GM21737 (cell line): ENCODE measurements at regions not wholly inside any gene's neighbourhood (a gene's known extent, or its start where the extent isn't known, plus 50 kb on each side); places are given as distances from the start of the nearest gene placed in this dataset.

ENCODE experiments used
- ATAC-seq: cut with Tn5 transposase; IDR thresholded peaks from one replicate; pipeline ENCODE4 v1.9.1; 2021; ENCODE audit warnings: mild to moderate bottlenecking, moderate library complexity; ENCODE audit not compliant: unreplicated experiment

- no peak for ATAC-seq
Measured at GRCh38 chr16:65500919-65501318, 379.1 kb upstream of the CDH11 start.

- ATAC-seq: no peak
Measured at GRCh38 chr16:65500007-65500406, 378.1 kb upstream of the CDH11 start.

DNA sequence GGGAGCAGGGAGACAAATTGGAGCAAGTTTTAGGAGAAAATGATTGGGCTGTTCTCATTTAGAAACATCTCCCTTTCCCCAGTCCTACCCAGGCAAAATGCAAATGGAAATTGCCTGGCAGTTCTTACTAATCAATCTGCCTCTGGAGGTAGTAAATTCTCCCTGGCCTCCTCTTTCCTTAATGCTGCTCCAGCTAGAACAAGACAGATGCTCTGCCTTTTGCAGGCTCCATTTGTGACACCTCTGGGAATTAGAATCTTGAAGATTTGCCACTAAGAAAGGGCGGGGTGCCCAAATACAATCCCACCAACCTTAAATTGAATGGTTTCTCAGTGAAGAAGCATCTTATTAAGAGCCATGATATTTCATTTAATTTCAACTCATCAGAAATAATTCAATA lies 377.7 kb upstream of the CDH11 start:
- ATAC-seq: no peak

DNA sequence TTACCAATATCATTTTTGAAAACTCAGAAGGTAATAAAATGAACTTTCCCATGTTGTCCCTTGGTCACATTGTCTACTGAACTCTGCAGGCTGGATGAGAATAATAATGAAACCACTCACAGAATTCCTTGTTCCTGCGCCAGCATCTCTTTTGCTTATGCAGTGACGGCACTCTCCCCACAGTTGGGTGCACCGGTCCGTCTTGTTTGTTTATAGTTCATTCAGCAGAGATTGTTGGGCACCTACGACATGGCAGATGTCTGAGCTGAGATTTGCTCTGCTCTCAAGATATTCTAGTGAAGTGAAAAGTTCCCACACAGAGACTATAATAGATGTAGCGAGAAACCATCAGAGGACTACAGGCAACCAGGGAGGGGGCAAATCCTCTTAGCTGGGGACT lies 375.7 kb upstream of the CDH11 start:
- ATAC-seq: no peak

- no peak for ATAC-seq
Measured at GRCh38 chr16:65495106-65495505, 373.2 kb upstream of the CDH11 start.

- no peak for ATAC-seq
Measured at GRCh38 chr16:65494609-65495008, 372.7 kb upstream of the CDH11 start.

DNA sequence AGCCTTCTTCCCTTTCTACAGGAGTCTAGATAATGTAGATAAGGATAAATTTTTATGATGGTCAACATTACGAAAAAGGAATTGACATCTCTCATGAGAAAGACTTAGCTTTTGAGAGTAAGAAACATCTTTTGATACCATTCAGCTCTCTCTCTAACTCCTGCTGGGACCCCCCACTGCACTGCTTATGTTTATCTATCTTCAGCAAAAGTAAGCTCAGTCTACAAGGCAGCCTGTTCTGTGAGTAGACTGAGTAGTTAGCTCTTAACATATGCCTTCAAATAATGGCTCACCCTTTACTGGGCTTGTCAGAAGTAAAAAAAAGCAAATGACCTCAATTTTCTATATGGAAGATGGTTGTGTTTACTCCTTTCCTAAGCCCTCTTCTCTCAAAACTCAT lies 372.2 kb upstream of the CDH11 start:
- ATAC-seq: no peak

DNA sequence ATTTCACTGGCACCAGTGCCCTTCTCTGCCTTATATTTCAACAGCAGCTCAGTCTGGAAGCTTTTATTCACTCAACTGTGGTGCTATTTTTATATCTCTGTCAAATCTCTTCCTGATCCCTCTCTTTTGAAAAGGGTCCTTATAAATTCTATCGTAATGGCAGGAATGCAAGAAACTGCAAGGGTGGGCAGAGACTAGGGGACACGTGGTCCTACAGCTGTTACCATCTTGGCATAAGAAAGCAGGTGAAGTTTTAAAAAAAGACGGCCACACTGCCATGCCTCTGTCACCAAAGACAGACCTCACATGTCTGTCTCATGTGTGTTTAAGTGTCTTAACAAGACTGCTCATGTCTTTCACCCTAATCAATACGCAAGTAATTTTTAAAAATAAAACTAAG lies 368.4 kb upstream of the CDH11 start:
- no peak for ATAC-seq

DNA sequence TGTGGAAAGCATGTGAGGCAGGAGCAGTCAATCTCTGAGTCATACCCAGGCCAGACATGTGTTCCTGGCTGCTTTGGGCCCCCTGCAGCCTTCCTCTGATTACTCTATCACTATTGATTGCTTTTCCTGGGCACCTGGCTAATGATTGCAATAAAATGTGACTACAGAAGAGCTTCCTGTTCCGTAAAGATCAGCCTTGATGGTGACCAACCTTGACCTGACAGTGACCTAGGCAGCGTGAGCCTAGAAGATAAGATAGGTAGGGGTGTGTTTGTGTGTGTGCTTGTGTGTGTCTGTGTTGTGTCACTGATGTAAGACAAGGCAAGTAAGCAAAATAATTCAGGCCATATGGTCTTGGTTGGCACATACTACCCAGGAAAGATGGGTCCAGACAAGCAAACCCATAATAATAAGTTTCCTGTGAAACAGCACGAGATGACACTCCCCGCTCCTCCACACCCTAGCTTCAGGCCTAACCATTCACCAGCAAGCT lies 367.7 kb upstream of the CDH11 start:
- ATAC-seq: no peak

DNA sequence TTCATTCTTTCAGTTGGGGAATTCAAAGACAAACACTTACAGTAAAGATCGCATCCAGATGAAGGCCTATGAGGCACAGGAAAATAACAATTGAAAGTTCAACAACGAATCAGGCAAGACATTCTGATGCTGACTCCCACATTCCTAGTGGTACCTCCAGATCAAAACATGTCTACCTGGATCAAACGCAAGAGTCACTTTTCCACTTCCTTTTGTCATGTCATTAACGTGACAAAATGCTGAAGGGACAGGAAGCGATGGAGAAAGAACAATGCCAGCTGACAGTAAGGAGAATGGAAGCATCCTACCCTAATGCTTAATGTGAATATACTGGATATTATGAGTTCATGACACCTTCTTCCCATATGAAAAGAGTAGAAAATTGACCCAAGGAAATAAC lies 365.4 kb upstream of the CDH11 start:
- no peak for ATAC-seq

DNA sequence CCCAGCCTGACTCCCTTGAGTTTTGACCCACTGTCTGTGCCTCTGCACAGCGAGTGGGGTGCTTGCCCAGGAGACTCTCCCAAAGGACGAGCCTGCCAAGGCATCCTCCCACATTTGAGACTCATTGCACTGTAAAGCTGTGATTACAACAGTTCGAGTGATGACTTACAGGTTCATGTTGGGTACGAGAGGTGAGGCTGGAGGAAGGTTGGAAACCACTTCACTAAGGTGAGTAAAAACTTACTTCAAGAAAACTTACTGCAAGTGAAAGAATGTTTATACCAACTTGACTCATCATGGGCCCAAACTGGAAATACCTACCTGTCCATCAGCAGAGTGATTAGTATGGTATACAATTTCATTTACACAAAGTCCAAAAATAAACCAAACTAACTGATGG lies 360.1 kb upstream of the CDH11 start:
- ATAC-seq: no peak

GRCh38 chr16:65480281-65481091 lies 358.6 kb upstream of the CDH11 start:
- ATAC-seq: no peak

GRCh38 chr16:65476448-65476955 lies 354.6 kb upstream of the CDH11 start:
- ATAC-seq: no peak

GRCh38 chr16:65473699-65474098 lies 351.8 kb upstream of the CDH11 start:
- no peak for ATAC-seq

DNA sequence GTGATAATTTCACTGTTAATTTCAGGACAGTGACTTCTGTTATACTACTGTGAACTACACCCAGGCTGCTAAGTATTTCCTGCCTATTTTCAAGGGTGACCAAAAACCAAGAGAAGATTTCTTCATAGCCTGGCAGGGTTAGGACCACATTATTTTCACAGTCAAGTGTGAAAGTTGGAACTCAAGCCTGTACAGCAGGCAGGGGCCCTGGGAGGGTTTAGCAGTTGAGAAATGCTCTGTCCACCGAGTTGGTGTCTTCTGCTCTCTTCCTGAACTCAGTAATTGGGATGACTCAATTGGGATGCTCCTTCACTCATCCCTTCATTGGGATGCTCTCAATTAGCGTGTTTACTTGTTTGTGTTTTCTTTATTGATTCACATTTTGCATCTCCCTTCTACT lies 347.3 kb upstream of the CDH11 start:
- no peak for ATAC-seq

DNA sequence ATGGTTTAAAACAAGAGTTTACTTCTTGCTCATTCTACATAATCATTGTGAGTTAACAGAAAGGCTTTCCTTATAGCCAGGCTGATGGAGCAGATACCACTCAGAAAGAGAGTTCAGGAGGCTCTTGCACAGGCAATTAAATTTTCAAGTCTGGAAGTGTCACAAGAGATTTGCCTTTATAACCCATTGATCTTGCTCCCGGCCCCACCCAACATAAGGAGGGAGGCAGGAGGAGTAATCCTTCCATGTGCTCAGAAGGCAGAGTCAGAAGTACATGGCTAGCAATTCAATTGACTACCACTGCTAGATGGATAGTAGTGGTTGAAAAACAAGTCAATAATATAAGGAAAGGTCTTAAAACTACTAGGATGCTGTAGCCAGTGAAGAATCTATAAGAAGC lies 346.3 kb upstream of the CDH11 start:
- ATAC-seq: no peak

GRCh38 chr16:65463652-65464260 lies 341.9 kb upstream of the CDH11 start:
- no peak for ATAC-seq

DNA sequence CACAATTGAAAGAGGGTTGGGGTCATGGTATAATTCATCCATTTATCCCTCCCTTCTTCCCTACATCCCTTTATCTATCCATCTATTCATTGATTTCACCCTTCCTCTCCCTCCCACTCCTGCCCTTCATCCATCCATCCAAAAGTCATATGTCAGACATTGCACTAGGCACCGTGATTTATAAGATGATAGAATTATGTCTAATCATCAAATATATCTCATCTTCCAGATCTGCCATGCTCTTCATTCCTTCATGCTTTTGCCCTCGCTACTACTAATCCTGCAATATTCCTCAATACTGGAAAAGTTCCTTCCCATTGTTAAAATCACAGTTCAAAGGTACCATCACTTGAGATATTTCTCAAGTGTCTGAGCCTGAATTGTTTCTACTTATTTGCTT lies 335.2 kb upstream of the CDH11 start:
- ATAC-seq: no peak

- no peak for ATAC-seq
Measured at GRCh38 chr16:65455761-65456160, 333.9 kb upstream of the CDH11 start.

DNA sequence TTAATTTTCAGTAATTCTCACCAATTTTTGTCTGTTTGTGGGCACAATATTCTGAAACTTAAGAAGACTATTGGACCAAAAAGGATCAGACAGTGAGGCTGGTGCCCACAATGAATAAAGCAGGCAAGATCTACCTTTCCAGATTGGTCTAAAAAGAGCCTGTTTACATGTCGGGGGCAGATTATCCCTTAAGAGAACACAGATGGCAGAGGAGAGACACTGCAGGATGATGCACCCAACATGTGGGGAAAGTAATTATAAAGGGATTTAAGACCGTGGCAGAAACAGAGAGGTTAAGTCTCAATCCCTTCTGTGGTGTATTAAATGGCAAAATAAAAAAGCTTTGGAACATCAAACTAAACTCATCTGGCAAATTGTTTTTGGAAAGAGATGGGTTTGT lies 331.8 kb upstream of the CDH11 start:
- no peak for ATAC-seq

- no peak for ATAC-seq
Measured at GRCh38 chr16:65449526-65449925, 327.7 kb upstream of the CDH11 start.

DNA sequence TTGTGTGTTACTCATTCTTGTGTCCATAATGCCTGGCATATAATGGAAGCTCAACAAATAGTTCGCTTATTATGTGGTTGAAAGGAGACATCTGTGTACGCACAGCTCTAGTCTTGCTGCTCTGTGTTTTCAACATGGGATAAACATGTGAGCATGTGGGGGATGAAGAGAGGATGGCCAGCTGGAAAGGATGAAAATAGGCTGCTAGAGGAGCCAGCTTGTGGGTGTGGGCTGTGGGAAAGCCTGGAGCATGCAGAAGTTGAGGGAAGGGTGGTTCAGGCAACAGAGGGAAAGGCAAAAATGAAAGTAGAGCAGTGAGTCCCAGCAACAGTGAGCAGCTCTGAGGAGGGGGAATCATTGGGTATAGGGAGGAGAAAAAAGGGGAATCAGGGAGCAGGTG lies 324.6 kb upstream of the CDH11 start:
- no peak for ATAC-seq
